Keratinocyte (primary cell): ENCODE measurements at regions not wholly inside any gene's neighbourhood (a gene's known extent, or its start where the extent isn't known, plus 50 kb on each side); places are given as distances from the start of the nearest gene placed in this dataset.

ENCODE experiments used
- DNase-seq: peaks from one replicate; pipeline ENCODE4 v3.0.0-alpha.2; 2011; ENCODE audit warnings: low read depth, missing footprints, low spot score
- FAIRE-seq: peaks from 2 replicates; lab custom pipeline; 2011; peaks lifted over from hg19 to GRCh38; lab: Jason Lieb, UNC
- H2AFZ ChIP-seq: 2 replicates; pipeline ENCODE4 v1.6.0; 2012; ENCODE audit warnings: low read length, control low read depth, inconsistent platforms; ENCODE audit not compliant: control insufficient read depth
- H3K27ac ChIP-seq: 2 replicates; pipeline ENCODE4 v1.5.1; 2011; ENCODE audit warnings: low read length; ENCODE audit not compliant: control insufficient read depth, insufficient read depth
- H3K27me3 ChIP-seq: 3 replicates; pipeline ENCODE4 v1.6.0; 2011; ENCODE audit warnings: low read length; ENCODE audit not compliant: control insufficient read depth, insufficient read depth; ENCODE audit errors: extremely low read depth
- H3K36me3 ChIP-seq, 2 experiments: 2 replicates in 1 of 2; 3 replicates in 1 of 2; pipeline ENCODE4 v1.5.1; 2011; ENCODE audit warnings: low read length in 2 of 2, mild to moderate bottlenecking in 1 of 2; ENCODE audit not compliant: control insufficient read depth in 2 of 2, insufficient read depth in 2 of 2; ENCODE audit errors: extremely low read depth in 1 of 2
- H3K4me1 ChIP-seq: 3 replicates; pipeline ENCODE4 v1.5.1; 2011; ENCODE audit warnings: low read length; ENCODE audit not compliant: control insufficient read depth, insufficient read depth; ENCODE audit errors: extremely low read depth
- H3K4me2 ChIP-seq: 3 replicates; pipeline ENCODE4 v1.6.0; 2011; ENCODE audit warnings: low read depth, low read length; ENCODE audit not compliant: control insufficient read depth, insufficient read depth; ENCODE audit errors: extremely low read depth
- H3K4me3 ChIP-seq, 3 experiments: fragments of 200-600 bp in 1 of 3; sonication (generic) in 1 of 3; 2 replicates in 2 of 3; 3 replicates in 1 of 3; pipeline ENCODE4 v1.5.1; 2011 to 2016; ENCODE audit warnings: low read length in 3 of 3, mild to moderate bottlenecking in 3 of 3, control low read depth in 2 of 3, inconsistent platforms in 1 of 3, low read depth in 1 of 3, mixed read lengths in 1 of 3, mixed run types in 1 of 3, moderate library complexity in 1 of 3; ENCODE audit not compliant: control insufficient read depth in 2 of 3, insufficient read depth in 2 of 3; ENCODE audit errors: extremely low read depth in 1 of 3
- H3K79me2 ChIP-seq: 2 replicates; pipeline ENCODE4 v1.6.0; 2012; ENCODE audit warnings: low read length; ENCODE audit not compliant: control insufficient read depth, insufficient read depth
- H3K9ac ChIP-seq: 3 replicates; pipeline ENCODE4 v1.6.0; 2011; ENCODE audit warnings: low read length; ENCODE audit not compliant: control insufficient read depth, insufficient read depth; ENCODE audit errors: extremely low read depth
- H3K9me1 ChIP-seq: 3 replicates; pipeline ENCODE4 v1.6.0; 2011; ENCODE audit warnings: low read length; ENCODE audit not compliant: control insufficient read depth, insufficient read depth; ENCODE audit errors: extremely low read depth
- H3K9me3 ChIP-seq: 2 replicates; pipeline ENCODE4 v1.5.1; 2012; ENCODE audit warnings: low read depth, low read length; ENCODE audit not compliant: control insufficient read depth
- H4K20me1 ChIP-seq: 3 replicates; pipeline ENCODE4 v1.6.0; 2011; ENCODE audit warnings: low read length; ENCODE audit not compliant: control insufficient read depth, insufficient read depth; ENCODE audit errors: extremely low read depth
- EZH2 ChIP-seq: IDR thresholded peaks from one replicate; pipeline ENCODE4 v1.6.1; 2012; ENCODE audit warnings: inconsistent platforms, mild to moderate bottlenecking, low read length, moderate library complexity
- dilution Hi-C: fragments of 300-500 bp; cut with MboI; formaldehyde crosslinking; loops from one replicate; pipeline ENCODE4 v1.7.0; 2020; ENCODE audit warnings: low sequenced_read_pairs; ENCODE audit not compliant: extremely low pct_ligation_motif_present
- TF ChIP-seq, protein P1 (sequence below), 3 experiments: IDR thresholded peaks in 1 of 3; conservative IDR thresholded peaks in 1 of 3; optimal IDR thresholded peaks in 1 of 3; 2 replicates in 2 of 3; 3 replicates in 1 of 3; pipeline versions ENCODE3 to v1.5.1; 2011; ENCODE audit warnings: low read length in 3 of 3, mild to moderate bottlenecking in 3 of 3, moderate library complexity in 2 of 3, control low read depth in 1 of 3, inconsistent platforms in 1 of 3; ENCODE audit not compliant: insufficient read depth in 2 of 3; ENCODE audit errors: extremely low read depth in 1 of 3

DNA sequence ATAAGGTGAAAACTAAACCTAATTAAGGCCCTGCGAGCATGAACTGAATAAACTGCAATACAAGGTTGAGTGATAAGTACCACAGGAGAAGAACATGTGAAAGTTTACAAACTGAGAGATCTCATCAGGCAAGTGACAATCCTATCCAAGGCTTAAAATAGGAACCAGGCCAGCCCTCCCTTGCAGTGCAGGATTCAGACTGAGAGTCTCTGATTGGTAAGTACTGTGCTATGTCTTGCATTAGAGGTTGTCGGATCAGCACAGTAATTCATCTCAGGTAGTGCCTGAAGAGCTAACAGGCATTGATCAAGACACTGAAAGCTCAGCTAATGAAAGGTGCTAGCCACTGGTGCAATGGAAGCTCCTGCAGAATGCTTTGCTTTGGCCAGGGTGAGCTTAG is 801.7 kb upstream of the ID2 start:
- Histone ChIP-seq H3K4me3 (no peak overlapping the region), H3K9me1 (no peaks in the 10 kb centered on the region), H3K9ac (no peak overlapping the region), H3K4me1 (no peaks in the 10 kb centered on the region), H3K27ac (no peak overlapping the region), H4K20me1 (no peaks in the 10 kb centered on the region), H3K36me3 (no peaks in the 10 kb centered on the region), H3K4me2 (no peak overlapping the region), H3K27me3 (no peaks in the 10 kb centered on the region), H3K79me2 (no peaks in the 10 kb centered on the region), H2AFZ (no peak overlapping the region), H3K9me3 (no peaks in the 10 kb centered on the region)
- TF ChIP-seq, protein P1, sequence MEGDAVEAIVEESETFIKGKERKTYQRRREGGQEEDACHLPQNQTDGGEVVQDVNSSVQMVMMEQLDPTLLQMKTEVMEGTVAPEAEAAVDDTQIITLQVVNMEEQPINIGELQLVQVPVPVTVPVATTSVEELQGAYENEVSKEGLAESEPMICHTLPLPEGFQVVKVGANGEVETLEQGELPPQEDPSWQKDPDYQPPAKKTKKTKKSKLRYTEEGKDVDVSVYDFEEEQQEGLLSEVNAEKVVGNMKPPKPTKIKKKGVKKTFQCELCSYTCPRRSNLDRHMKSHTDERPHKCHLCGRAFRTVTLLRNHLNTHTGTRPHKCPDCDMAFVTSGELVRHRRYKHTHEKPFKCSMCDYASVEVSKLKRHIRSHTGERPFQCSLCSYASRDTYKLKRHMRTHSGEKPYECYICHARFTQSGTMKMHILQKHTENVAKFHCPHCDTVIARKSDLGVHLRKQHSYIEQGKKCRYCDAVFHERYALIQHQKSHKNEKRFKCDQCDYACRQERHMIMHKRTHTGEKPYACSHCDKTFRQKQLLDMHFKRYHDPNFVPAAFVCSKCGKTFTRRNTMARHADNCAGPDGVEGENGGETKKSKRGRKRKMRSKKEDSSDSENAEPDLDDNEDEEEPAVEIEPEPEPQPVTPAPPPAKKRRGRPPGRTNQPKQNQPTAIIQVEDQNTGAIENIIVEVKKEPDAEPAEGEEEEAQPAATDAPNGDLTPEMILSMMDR (optimal IDR thresholded peaks at IDR 0.05 in 1 of 3, IDR thresholded peaks at IDR 0.05 in 1 of 3, conservative IDR thresholded peaks at IDR 0.05 in 1 of 3; ENCODE audit: extremely low read depth in 1 of 3, insufficient read depth in 2 of 3, low read length in 3 of 3): no peak
- TF ChIP-seq EZH2: no peak
- no peak for DNase-seq
- FAIRE-seq: no peak
- dilution Hi-C loops: no loop called here

- FAIRE-seq: no peak
- Histone ChIP-seq H3K4me2 (no peak overlapping the region), H3K9ac (no peak overlapping the region)
Observed at GRCh38 chr2:7880566-7880965, 801.3 kb upstream of the ID2 start.

More at GRCh38 chr2:7880566-7880965, 801.3 kb upstream of the ID2 start:
- H3K9me3 ChIP-seq: no peaks in the 10 kb centered on the region
- TF ChIP-seq, protein P1 (optimal IDR thresholded peaks at IDR 0.05 in 1 of 3, IDR thresholded peaks at IDR 0.05 in 1 of 3, conservative IDR thresholded peaks at IDR 0.05 in 1 of 3; ENCODE audit: extremely low read depth in 1 of 3, insufficient read depth in 2 of 3, low read length in 3 of 3): no peak
- TF ChIP-seq EZH2: no peak
- no peaks in the 10 kb centered on the region for H3K9me1 ChIP-seq
- H3K4me1 ChIP-seq: no peaks in the 10 kb centered on the region
- no peaks in the 10 kb centered on the region for H4K20me1 ChIP-seq
- no peak for DNase-seq
- no peaks in the 10 kb centered on the region for H3K36me3 ChIP-seq
- H2AFZ ChIP-seq: no peak overlapping the region
- H3K27ac ChIP-seq: no peak overlapping the region
- dilution Hi-C loops: no loop called here
- H3K79me2 ChIP-seq: no peaks in the 10 kb centered on the region
- H3K27me3 ChIP-seq: no peaks in the 10 kb centered on the region
- H3K4me3 ChIP-seq: no peak overlapping the region
